ENCODE measurements at regions not wholly inside any gene's neighbourhood (a gene's known extent, or its start where the extent isn't known, plus 50 kb on each side); places are given as distances from the start of the nearest gene placed in this dataset.

- H3K4me2 ChIP-seq (ENCODE audit: insufficient read depth, low read length), result peak overlapping the region; percentile 53
- ChIA-PET CTCF (interaction anchor here (0.8 to 1.0 kb wide), 2 partner anchors 28 to 30 kb away, joined by 3 to 5 read pairs; no protein-coding TSS in a partner anchor), POLR2A (no interaction called here)
- DNase-seq (ENCODE audit: low read depth, low spot score) (peak; percentile 41), FAIRE-seq (peak; percentile 70)
- dilution Hi-C loops (cut with MboI; ENCODE audit: extremely low pct_ligation_motif_present, low sequenced_read_pairs), result no loop called here
- peaks cover 24% of the 10 kb centered on the region for H3K4me1 ChIP-seq (ENCODE audit: control insufficient read depth, extremely low read depth, insufficient read depth, low read length)
- H3K4me3 ChIP-seq (replicated peaks in 1 of 3; ENCODE audit: insufficient read depth in 1 of 3, low read depth in 1 of 3, low read length in 3 of 3), result no peak overlapping the region
- no peaks in the 10 kb centered on the region for H3K9me1 ChIP-seq (replicated peaks; ENCODE audit: control insufficient read depth, extremely low read depth, insufficient read depth, low read length)
- H3K27me3 ChIP-seq (ENCODE audit: control insufficient read depth in 2 of 2, insufficient read depth in 2 of 2, low read length in 2 of 2), result no peaks in the 10 kb centered on the region
- no peaks in the 10 kb centered on the region for H3K36me3 ChIP-seq (ENCODE audit: control insufficient read depth in 2 of 2, extremely low read depth in 1 of 2, insufficient read depth in 2 of 2, low read length in 2 of 2)
- no peaks in the 10 kb centered on the region for H4K20me1 ChIP-seq (replicated peaks; ENCODE audit: control insufficient read depth, extremely low read depth, insufficient read depth, low read length)
- TF ChIP-seq JUN (IDR thresholded peaks at IDR 0.05; ENCODE audit: borderline replicate concordance, insufficient read depth, insufficient read length, low read depth), result peak; percentile 11
- peak; percentile 73 for TF ChIP-seq GATA2 (IDR thresholded peaks at IDR 0.05; ENCODE audit: insufficient read depth, insufficient read length, low read depth, low read length)
- TF ChIP-seq POLR2A (IDR thresholded peaks at IDR 0.05; ENCODE audit: low read depth, low read length), result no peak
- no peak for TF ChIP-seq EZH2 (IDR thresholded peaks at IDR 0.05; ENCODE audit: borderline replicate concordance, low read depth, low read length, severe bottlenecking)
- TF ChIP-seq MYC (IDR thresholded peaks at IDR 0.05; ENCODE audit: low read depth, low read length), result no peak
- H3K9me3 ChIP-seq (replicated peaks; ENCODE audit: control insufficient read depth, insufficient read depth, low read length), result no peaks in the 10 kb centered on the region
- H3K9ac ChIP-seq (replicated peaks; ENCODE audit: extremely low read depth, insufficient read depth, low read length), result no peak overlapping the region
- no peaks in the 10 kb centered on the region for H3K79me2 ChIP-seq (ENCODE audit: control insufficient read depth, insufficient read depth, low read length)
- peak overlapping the region; percentile 79 for H2AFZ ChIP-seq (ENCODE audit: low read depth, low read length)
- intact Hi-C loops (cut with micrococcal nuclease), result loop anchor here (2.0 kb wide), 2 partner anchors 28 to 520 kb away; partner anchors contain the start of gene LCORL
- no TSS peak for BruUV-seq (replicated peaks)
- peak overlapping the region; percentile 60 for H3K27ac ChIP-seq (ENCODE audit: insufficient read depth, low read depth, low read length)
Measured at GRCh38 chr4:18540349-18540748, 518.8 kb upstream of the LCORL start.

GRCh38 chr4:18538121-18538520, 516.6 kb upstream of the LCORL start:
- intact Hi-C loops (cut with micrococcal nuclease) (no loop called here), dilution Hi-C loops (cut with MboI; ENCODE audit: extremely low pct_ligation_motif_present, low sequenced_read_pairs) (no loop called here)
- Histone ChIP-seq H3K27ac (ENCODE audit: insufficient read depth, low read depth, low read length) (no peak overlapping the region), H3K4me1 (ENCODE audit: control insufficient read depth, extremely low read depth, insufficient read depth, low read length) (peaks cover 42% of the 10 kb centered on the region), H3K4me2 (ENCODE audit: insufficient read depth, low read length) (no peak overlapping the region), H3K27me3 (ENCODE audit: control insufficient read depth in 2 of 2, insufficient read depth in 2 of 2, low read length in 2 of 2) (no peaks in the 10 kb centered on the region), H4K20me1 (replicated peaks; ENCODE audit: control insufficient read depth, extremely low read depth, insufficient read depth, low read length) (no peaks in the 10 kb centered on the region), H3K9ac (replicated peaks; ENCODE audit: extremely low read depth, insufficient read depth, low read length) (no peak overlapping the region), H3K4me3 (replicated peaks in 1 of 3; ENCODE audit: insufficient read depth in 1 of 3, low read depth in 1 of 3, low read length in 3 of 3) (no peak overlapping the region), H3K9me3 (replicated peaks; ENCODE audit: control insufficient read depth, insufficient read depth, low read length) (no peaks in the 10 kb centered on the region), H3K79me2 (ENCODE audit: control insufficient read depth, insufficient read depth, low read length) (no peaks in the 10 kb centered on the region), H3K9me1 (replicated peaks; ENCODE audit: control insufficient read depth, extremely low read depth, insufficient read depth, low read length) (no peaks in the 10 kb centered on the region), H3K36me3 (ENCODE audit: control insufficient read depth in 2 of 2, extremely low read depth in 1 of 2, insufficient read depth in 2 of 2, low read length in 2 of 2) (no peaks in the 10 kb centered on the region), H2AFZ (ENCODE audit: low read depth, low read length) (no peak overlapping the region)
- FAIRE-seq (no peak), DNase-seq (ENCODE audit: low read depth, low spot score) (no peak)
- TF ChIP-seq MYC (IDR thresholded peaks at IDR 0.05; ENCODE audit: low read depth, low read length) (no peak), FOS (IDR thresholded peaks at IDR 0.05; ENCODE audit: borderline replicate concordance, insufficient read depth, low read length) (no peak), GATA2 (IDR thresholded peaks at IDR 0.05; ENCODE audit: insufficient read depth, insufficient read length, low read depth, low read length) (no peak), MAX (IDR thresholded peaks at IDR 0.05; ENCODE audit: insufficient read depth, insufficient read length) (no peak), EZH2 (IDR thresholded peaks at IDR 0.05; ENCODE audit: borderline replicate concordance, low read depth, low read length, severe bottlenecking) (no peak), POLR2A (IDR thresholded peaks at IDR 0.05; ENCODE audit: low read depth, low read length) (no peak), POLR2AphosphoS5 (IDR thresholded peaks at IDR 0.05; ENCODE audit: insufficient read depth, low read depth, low read length) (no peak), CTCF (IDR thresholded peaks at IDR 0.05; ENCODE audit: extremely low read depth in 1 of 2, insufficient read depth in 1 of 2, low read depth in 1 of 2, low read length in 2 of 2) (no peak), JUN (IDR thresholded peaks at IDR 0.05; ENCODE audit: borderline replicate concordance, insufficient read depth, insufficient read length, low read depth) (no peak)
- BruUV-seq (replicated peaks), result no TSS peak
- CTCF ChIA-PET, result interaction anchor here (2.6 kb wide), 1 partner anchor 721 kb away, joined by 5 read pairs; no protein-coding TSS in a partner anchor
- POLR2A ChIA-PET, result no interaction called here

All from endothelial cell of umbilical vein (primary cell).